ENCODE measurements at regions not wholly inside any gene's neighbourhood (a gene's known extent, or its start where the extent isn't known, plus 50 kb on each side); places are given as distances from the start of the nearest gene placed in this dataset.

DNA sequence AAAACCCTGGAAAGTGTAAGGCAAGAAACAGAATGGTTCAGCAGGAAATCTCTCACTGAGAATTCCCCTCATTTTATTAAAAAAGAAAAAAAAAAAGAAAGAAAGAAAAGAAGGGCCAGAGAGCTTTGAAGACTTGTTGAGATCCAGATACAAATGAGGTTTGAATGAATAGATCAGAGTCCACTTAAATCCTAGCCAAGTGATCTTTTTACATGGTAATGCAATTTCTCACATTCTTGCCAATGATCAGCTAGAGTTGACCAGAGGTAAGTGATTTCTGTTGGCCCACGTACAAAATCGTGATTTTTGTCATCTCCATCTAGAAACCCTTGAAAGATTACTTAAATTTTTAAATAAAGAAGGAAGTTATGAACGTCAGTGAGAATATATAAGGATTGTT lies 261.5 kb upstream of the PCSK5 start:
- TF ChIP-seq, protein P1, sequence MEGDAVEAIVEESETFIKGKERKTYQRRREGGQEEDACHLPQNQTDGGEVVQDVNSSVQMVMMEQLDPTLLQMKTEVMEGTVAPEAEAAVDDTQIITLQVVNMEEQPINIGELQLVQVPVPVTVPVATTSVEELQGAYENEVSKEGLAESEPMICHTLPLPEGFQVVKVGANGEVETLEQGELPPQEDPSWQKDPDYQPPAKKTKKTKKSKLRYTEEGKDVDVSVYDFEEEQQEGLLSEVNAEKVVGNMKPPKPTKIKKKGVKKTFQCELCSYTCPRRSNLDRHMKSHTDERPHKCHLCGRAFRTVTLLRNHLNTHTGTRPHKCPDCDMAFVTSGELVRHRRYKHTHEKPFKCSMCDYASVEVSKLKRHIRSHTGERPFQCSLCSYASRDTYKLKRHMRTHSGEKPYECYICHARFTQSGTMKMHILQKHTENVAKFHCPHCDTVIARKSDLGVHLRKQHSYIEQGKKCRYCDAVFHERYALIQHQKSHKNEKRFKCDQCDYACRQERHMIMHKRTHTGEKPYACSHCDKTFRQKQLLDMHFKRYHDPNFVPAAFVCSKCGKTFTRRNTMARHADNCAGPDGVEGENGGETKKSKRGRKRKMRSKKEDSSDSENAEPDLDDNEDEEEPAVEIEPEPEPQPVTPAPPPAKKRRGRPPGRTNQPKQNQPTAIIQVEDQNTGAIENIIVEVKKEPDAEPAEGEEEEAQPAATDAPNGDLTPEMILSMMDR (IDR thresholded peaks at IDR 0.05; ENCODE audit: low read depth, low read length), result no peak
- no peak for TF ChIP-seq EZH2phosphoT487 (IDR thresholded peaks at IDR 0.05; ENCODE audit: low read depth)

Data from OCI-LY3 (cell line).